ENCODE measurements at regions not wholly inside any gene's neighbourhood (a gene's known extent, or its start where the extent isn't known, plus 50 kb on each side); places are given as distances from the start of the nearest gene placed in this dataset.

GRCh38 chr18:78814766-78815165, 164.9 kb upstream of the SALL3 start:
- H4K20me1 ChIP-seq (ENCODE audit: control insufficient read depth, extremely low read depth, insufficient read depth, low read length), result no peaks in the 10 kb centered on the region
- TF ChIP-seq, protein P1, sequence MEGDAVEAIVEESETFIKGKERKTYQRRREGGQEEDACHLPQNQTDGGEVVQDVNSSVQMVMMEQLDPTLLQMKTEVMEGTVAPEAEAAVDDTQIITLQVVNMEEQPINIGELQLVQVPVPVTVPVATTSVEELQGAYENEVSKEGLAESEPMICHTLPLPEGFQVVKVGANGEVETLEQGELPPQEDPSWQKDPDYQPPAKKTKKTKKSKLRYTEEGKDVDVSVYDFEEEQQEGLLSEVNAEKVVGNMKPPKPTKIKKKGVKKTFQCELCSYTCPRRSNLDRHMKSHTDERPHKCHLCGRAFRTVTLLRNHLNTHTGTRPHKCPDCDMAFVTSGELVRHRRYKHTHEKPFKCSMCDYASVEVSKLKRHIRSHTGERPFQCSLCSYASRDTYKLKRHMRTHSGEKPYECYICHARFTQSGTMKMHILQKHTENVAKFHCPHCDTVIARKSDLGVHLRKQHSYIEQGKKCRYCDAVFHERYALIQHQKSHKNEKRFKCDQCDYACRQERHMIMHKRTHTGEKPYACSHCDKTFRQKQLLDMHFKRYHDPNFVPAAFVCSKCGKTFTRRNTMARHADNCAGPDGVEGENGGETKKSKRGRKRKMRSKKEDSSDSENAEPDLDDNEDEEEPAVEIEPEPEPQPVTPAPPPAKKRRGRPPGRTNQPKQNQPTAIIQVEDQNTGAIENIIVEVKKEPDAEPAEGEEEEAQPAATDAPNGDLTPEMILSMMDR (conservative IDR thresholded peaks at IDR 0.05 in 1 of 2, IDR thresholded peaks at IDR 0.05 in 1 of 2; ENCODE audit: low read depth in 1 of 2, low read length in 2 of 2), result no peak
- TF ChIP-seq EZH2 (IDR thresholded peaks at IDR 0.05; ENCODE audit: low read length, missing control alignments), result no peak
- H3K79me2 ChIP-seq (ENCODE audit: control insufficient read depth, insufficient read depth, low read length), result no peaks in the 10 kb centered on the region
- no peak overlapping the region for H3K9ac ChIP-seq (ENCODE audit: insufficient read depth, low read length)
- no peaks in the 10 kb centered on the region for H3K27me3 ChIP-seq (ENCODE audit: control insufficient read depth, insufficient read depth, low read length)
- no peaks in the 10 kb centered on the region for H3K36me3 ChIP-seq (ENCODE audit: control insufficient read depth, insufficient read depth, low read length)
- H3K4me3 ChIP-seq (replicated peaks in 1 of 4; ENCODE audit: control extremely low read depth in 1 of 4, insufficient read depth in 1 of 4, low read depth in 3 of 4, low read length in 4 of 4), result no peak overlapping the region
- H3K27ac ChIP-seq (ENCODE audit: insufficient read depth, low read length), result no peak overlapping the region
- H3K4me1 ChIP-seq (ENCODE audit: control insufficient read depth, extremely low read depth, insufficient read depth, low read length), result no peaks in the 10 kb centered on the region
- no peak overlapping the region for H2AFZ ChIP-seq (ENCODE audit: low read length)
- no peak overlapping the region for H3K4me2 ChIP-seq (ENCODE audit: extremely low read depth, insufficient read depth, low read length)
- H3K9me3 ChIP-seq (ENCODE audit: control insufficient read depth, insufficient read depth, low read depth, low read length), result peaks cover 3% of the 10 kb centered on the region
- no peak for DNase-seq (ENCODE audit: low read depth in 2 of 2)

- Histone ChIP-seq H3K4me1 (ENCODE audit: control insufficient read depth, extremely low read depth, insufficient read depth, low read length) (no peaks in the 10 kb centered on the region), H3K9me3 (ENCODE audit: control insufficient read depth, insufficient read depth, low read depth, low read length) (no peaks in the 10 kb centered on the region), H3K4me2 (ENCODE audit: extremely low read depth, insufficient read depth, low read length) (no peak overlapping the region), H3K79me2 (ENCODE audit: control insufficient read depth, insufficient read depth, low read length) (no peaks in the 10 kb centered on the region), H3K27me3 (ENCODE audit: control insufficient read depth, insufficient read depth, low read length) (no peaks in the 10 kb centered on the region), H3K36me3 (ENCODE audit: control insufficient read depth, insufficient read depth, low read length) (no peaks in the 10 kb centered on the region), H2AFZ (ENCODE audit: low read length) (no peak overlapping the region), H3K4me3 (replicated peaks in 1 of 4; ENCODE audit: control extremely low read depth in 1 of 4, insufficient read depth in 1 of 4, low read depth in 3 of 4, low read length in 4 of 4) (no peak overlapping the region), H3K27ac (ENCODE audit: insufficient read depth, low read length) (no peak overlapping the region), H3K9ac (ENCODE audit: insufficient read depth, low read length) (no peak overlapping the region), H4K20me1 (ENCODE audit: control insufficient read depth, extremely low read depth, insufficient read depth, low read length) (no peaks in the 10 kb centered on the region)
- TF ChIP-seq, protein P1 (conservative IDR thresholded peaks at IDR 0.05 in 1 of 2, IDR thresholded peaks at IDR 0.05 in 1 of 2; ENCODE audit: low read depth in 1 of 2, low read length in 2 of 2), result no peak
- TF ChIP-seq EZH2 (IDR thresholded peaks at IDR 0.05; ENCODE audit: low read length, missing control alignments), result no peak
- no peak for DNase-seq (ENCODE audit: low read depth in 2 of 2)
These were observed 163.5 kb upstream of the SALL3 start for GRCh38 chr18:78816114-78816513.

DNA sequence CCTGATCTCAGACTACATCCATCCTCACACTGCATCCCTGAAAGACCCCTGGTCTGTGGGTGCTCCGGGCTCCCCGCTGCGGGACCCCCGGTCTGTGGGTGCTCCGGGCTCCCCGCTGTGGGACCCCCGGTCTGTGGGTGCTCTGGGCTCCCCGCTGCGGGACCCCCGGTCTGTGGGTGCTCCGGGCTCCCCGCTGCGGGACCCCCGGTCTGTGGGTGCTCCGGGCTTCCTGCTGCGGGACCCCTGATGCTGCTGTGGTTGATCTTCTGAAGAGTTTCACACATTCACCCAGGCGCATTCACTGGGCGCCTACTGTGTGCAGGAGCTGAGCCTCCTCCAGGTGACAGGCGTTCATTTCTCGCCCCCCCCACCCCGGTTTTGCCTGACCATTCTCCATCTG, 162.7 kb upstream of the SALL3 start:
- H3K36me3 ChIP-seq (ENCODE audit: control insufficient read depth, insufficient read depth, low read length), result no peaks in the 10 kb centered on the region
- no peak for DNase-seq (ENCODE audit: low read depth in 2 of 2)
- H2AFZ ChIP-seq (ENCODE audit: low read length), result no peak overlapping the region
- H3K27me3 ChIP-seq (ENCODE audit: control insufficient read depth, insufficient read depth, low read length), result no peaks in the 10 kb centered on the region
- no peak for TF ChIP-seq EZH2 (IDR thresholded peaks at IDR 0.05; ENCODE audit: low read length, missing control alignments)
- TF ChIP-seq, protein P1 (conservative IDR thresholded peaks at IDR 0.05 in 1 of 2, IDR thresholded peaks at IDR 0.05 in 1 of 2; ENCODE audit: low read depth in 1 of 2, low read length in 2 of 2), result no peak
- no peak overlapping the region for H3K4me2 ChIP-seq (ENCODE audit: extremely low read depth, insufficient read depth, low read length)
- H4K20me1 ChIP-seq (ENCODE audit: control insufficient read depth, extremely low read depth, insufficient read depth, low read length), result no peaks in the 10 kb centered on the region
- H3K4me1 ChIP-seq (ENCODE audit: control insufficient read depth, extremely low read depth, insufficient read depth, low read length), result no peaks in the 10 kb centered on the region
- no peak overlapping the region for H3K4me3 ChIP-seq (replicated peaks in 1 of 4; ENCODE audit: control extremely low read depth in 1 of 4, insufficient read depth in 1 of 4, low read depth in 3 of 4, low read length in 4 of 4)
- no peak overlapping the region for H3K9ac ChIP-seq (ENCODE audit: insufficient read depth, low read length)
- no peak overlapping the region for H3K27ac ChIP-seq (ENCODE audit: insufficient read depth, low read length)
- H3K79me2 ChIP-seq (ENCODE audit: control insufficient read depth, insufficient read depth, low read length), result no peaks in the 10 kb centered on the region
- H3K9me3 ChIP-seq (ENCODE audit: control insufficient read depth, insufficient read depth, low read depth, low read length), result no peaks in the 10 kb centered on the region

Data from fibroblast of lung (primary cell).